DOHH2 (cell line): ENCODE measurements at regions not wholly inside any gene's neighbourhood (a gene's known extent, or its start where the extent isn't known, plus 50 kb on each side); places are given as distances from the start of the nearest gene placed in this dataset.

Experiments used
- H3F3A ChIP-seq: fragments of 200-600 bp; sonication (generic), shearing (Covaris generic); 2 replicates; pipeline ENCODE4 v1.6.0; 2016; ENCODE audit warnings: antibody characterized with exemption, mild to moderate bottlenecking; ENCODE audit not compliant: control insufficient read depth, insufficient read depth
- H3K27ac ChIP-seq: fragments of 200-600 bp; sonication (generic); 2 replicates; pipeline ENCODE4 v1.5.1; 2014; ENCODE audit warnings: low read depth, mild to moderate bottlenecking, low read length, moderate library complexity
- H3K27me3 ChIP-seq: fragments of 200-600 bp; sonication (generic); 2 replicates; pipeline ENCODE4 v1.6.1; 2014; ENCODE audit warnings: mild to moderate bottlenecking, low read length, mixed read lengths; ENCODE audit not compliant: control insufficient read depth
- H3K36me3 ChIP-seq: fragments of 200-600 bp; sonication (generic); 2 replicates; pipeline ENCODE4 v1.6.1; 2014; ENCODE audit warnings: mild to moderate bottlenecking, low read length, moderate library complexity, mixed read lengths; ENCODE audit not compliant: control insufficient read depth
- H3K4me1 ChIP-seq: fragments of 200-600 bp; sonication (generic); 2 replicates; pipeline ENCODE4 v1.6.1; 2014; ENCODE audit warnings: mild to moderate bottlenecking, low read length, mixed read lengths; ENCODE audit not compliant: control insufficient read depth
- H3K4me2 ChIP-seq: fragments of 200-600 bp; sonication (generic); 2 replicates; pipeline ENCODE4 v1.6.0; 2014; ENCODE audit warnings: mild to moderate bottlenecking, low read length, moderate library complexity
- H3K4me3 ChIP-seq: fragments of 200-600 bp; sonication (generic); 2 replicates; pipeline ENCODE4 v1.5.1; 2014; ENCODE audit warnings: mild to moderate bottlenecking, low read length, mixed read lengths
- H3K79me2 ChIP-seq: fragments of 200-600 bp; sonication (generic); 2 replicates; pipeline ENCODE4 v1.6.1; 2014; ENCODE audit warnings: mild to moderate bottlenecking, low read length, mixed read lengths; ENCODE audit not compliant: control insufficient read depth
- H3K9me2 ChIP-seq: fragments of 200-600 bp; sonication (generic); replicated peaks from 2 replicates; pipeline ENCODE4 v1.6.1; 2014; ENCODE audit warnings: mild to moderate bottlenecking, low read length, mixed read lengths; ENCODE audit not compliant: control insufficient read depth
- H3K9me3 ChIP-seq: fragments of 200-600 bp; sonication (generic); 2 replicates; pipeline ENCODE4 v1.6.1; 2014; ENCODE audit warnings: antibody characterized with exemption, low read length, mixed read lengths; ENCODE audit not compliant: control insufficient read depth, insufficient read depth
- H4K20me1 ChIP-seq: fragments of 200-600 bp; sonication (generic); 2 replicates; pipeline ENCODE4 v1.6.0; 2014; ENCODE audit warnings: low read depth, mild to moderate bottlenecking, antibody characterized with exemption, low read length, moderate library complexity; ENCODE audit not compliant: control insufficient read depth, insufficient read depth
- EZH2phosphoT487 ChIP-seq: fragments of 200-600 bp; sonication (generic); IDR thresholded peaks from 2 replicates; pipeline ENCODE4 v1.6.1; 2017; ENCODE audit warnings: borderline replicate concordance, mild to moderate bottlenecking, antibody characterized with exemption, low read length, moderate library complexity, mixed read lengths
- TF ChIP-seq, protein P1 (sequence below): fragments of 200-600 bp; sonication (generic); IDR thresholded peaks from one replicate; pipeline ENCODE4 v1.5.1; 2014; ENCODE audit warnings: antibody characterized with exemption, mild to moderate bottlenecking, low read depth, low read length; ENCODE audit not compliant: poor library complexity, severe bottlenecking

DNA sequence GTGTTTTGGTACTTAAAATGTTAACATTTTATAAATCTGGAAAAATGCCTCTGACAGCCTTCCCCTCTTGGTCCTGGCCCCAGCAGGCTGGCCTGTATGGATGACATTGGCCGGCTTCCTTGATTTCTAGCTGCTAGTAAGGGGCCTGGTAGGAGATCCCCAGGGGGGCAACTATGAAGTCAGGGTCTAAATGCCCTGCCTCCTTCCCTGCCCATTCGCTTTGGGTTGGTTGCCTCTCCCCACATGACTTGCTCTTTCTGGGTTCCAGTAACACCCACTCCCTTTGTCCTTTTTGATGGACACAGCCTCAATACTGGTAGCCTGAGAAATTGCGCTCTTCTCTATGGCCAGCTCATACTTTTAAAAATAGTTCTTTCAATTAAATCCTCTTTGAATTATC lies 78.0 kb upstream of the MAD2L1 start:
- Histone ChIP-seq H3K27me3 (no peaks in the 10 kb centered on the region), H3K4me3 (no peak overlapping the region), H3K9me2 (no peaks in the 10 kb centered on the region), H3K9me3 (no peaks in the 10 kb centered on the region), H3K36me3 (no peaks in the 10 kb centered on the region), H3F3A (no peaks in the 10 kb centered on the region), H3K4me2 (no peak overlapping the region), H3K79me2 (no peaks in the 10 kb centered on the region), H4K20me1 (no peaks in the 10 kb centered on the region), H3K4me1 (no peaks in the 10 kb centered on the region), H3K27ac (no peak overlapping the region)
- no peak for TF ChIP-seq EZH2phosphoT487

DNA sequence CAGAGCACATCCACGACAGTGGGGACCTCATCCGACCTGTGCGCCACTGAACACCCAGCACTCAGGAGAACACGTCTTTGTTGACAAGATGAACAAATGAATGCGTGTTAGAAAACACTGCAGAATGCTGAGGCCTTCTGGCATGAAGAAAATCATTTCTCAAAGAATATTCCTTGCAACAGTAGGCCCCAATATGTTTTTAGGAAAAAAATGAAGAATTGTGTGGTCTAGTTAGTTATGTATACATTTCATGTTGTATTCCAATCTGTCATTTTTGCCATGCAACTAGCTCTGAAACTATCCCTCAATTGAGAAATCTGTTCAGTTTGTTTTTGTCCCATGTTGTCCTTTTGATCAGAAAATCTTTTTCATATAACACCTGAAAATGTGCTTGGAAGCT lies 77.4 kb upstream of the MAD2L1 start:
- Histone ChIP-seq H3K9me3 (no peaks in the 10 kb centered on the region), H3K79me2 (no peaks in the 10 kb centered on the region), H3K9me2 (no peaks in the 10 kb centered on the region), H3K4me1 (no peaks in the 10 kb centered on the region), H3K27me3 (no peaks in the 10 kb centered on the region), H4K20me1 (no peaks in the 10 kb centered on the region), H3K36me3 (no peaks in the 10 kb centered on the region), H3K4me2 (no peak overlapping the region), H3K4me3 (no peak overlapping the region), H3F3A (no peaks in the 10 kb centered on the region), H3K27ac (no peak overlapping the region)
- TF ChIP-seq, protein P1, sequence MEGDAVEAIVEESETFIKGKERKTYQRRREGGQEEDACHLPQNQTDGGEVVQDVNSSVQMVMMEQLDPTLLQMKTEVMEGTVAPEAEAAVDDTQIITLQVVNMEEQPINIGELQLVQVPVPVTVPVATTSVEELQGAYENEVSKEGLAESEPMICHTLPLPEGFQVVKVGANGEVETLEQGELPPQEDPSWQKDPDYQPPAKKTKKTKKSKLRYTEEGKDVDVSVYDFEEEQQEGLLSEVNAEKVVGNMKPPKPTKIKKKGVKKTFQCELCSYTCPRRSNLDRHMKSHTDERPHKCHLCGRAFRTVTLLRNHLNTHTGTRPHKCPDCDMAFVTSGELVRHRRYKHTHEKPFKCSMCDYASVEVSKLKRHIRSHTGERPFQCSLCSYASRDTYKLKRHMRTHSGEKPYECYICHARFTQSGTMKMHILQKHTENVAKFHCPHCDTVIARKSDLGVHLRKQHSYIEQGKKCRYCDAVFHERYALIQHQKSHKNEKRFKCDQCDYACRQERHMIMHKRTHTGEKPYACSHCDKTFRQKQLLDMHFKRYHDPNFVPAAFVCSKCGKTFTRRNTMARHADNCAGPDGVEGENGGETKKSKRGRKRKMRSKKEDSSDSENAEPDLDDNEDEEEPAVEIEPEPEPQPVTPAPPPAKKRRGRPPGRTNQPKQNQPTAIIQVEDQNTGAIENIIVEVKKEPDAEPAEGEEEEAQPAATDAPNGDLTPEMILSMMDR, result no peak
- TF ChIP-seq EZH2phosphoT487, result no peak

DNA sequence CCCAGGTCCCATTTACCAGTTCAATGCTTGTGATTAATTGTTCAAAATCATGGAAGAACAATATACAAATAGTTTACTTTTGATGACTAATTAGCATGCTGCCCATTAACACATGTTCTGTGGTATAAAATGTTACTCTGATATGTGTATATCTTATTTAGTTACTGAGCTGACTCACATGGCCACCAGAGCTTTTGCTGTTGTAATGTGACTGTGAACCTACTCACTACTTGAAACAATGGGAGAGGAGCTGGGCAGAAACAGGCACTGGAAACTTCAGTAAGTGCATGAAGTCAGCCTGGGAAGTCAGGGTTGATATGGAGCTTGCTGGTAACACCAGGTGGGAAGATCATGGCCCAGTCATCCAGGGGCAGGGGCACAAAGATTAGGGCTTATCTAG lies 72.7 kb upstream of the MAD2L1 start:
- Histone ChIP-seq H3K4me3 (no peak overlapping the region), H3K27me3 (no peaks in the 10 kb centered on the region), H3K9me3 (no peaks in the 10 kb centered on the region), H3K27ac (no peak overlapping the region), H3K79me2 (no peaks in the 10 kb centered on the region), H3K4me2 (no peak overlapping the region), H3K36me3 (no peaks in the 10 kb centered on the region), H3K9me2 (no peaks in the 10 kb centered on the region), H3F3A (no peaks in the 10 kb centered on the region), H3K4me1 (no peaks in the 10 kb centered on the region), H4K20me1 (no peaks in the 10 kb centered on the region)
- TF ChIP-seq, protein P1, result no peak
- TF ChIP-seq EZH2phosphoT487, result no peak

DNA sequence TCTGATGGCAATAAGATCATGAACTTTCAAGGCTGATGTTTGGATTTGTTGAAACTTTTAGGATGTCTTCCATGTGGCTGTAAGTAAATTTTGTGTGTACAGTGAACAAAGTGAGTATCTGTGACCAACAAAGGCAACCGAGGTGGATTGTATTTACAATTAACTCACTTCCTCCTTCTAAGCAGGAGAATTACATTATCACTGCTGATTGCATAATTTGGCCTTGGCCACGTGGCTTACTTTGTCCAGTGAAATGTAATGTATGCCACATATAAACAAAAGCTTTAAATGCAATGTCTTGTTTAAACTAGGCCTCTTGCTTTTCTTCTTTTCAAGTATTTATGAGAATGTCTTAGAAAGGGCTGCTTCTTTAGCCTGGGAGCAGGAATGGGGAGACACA lies 66.3 kb upstream of the MAD2L1 start:
- no peaks in the 10 kb centered on the region for H3K9me2 ChIP-seq
- no peaks in the 10 kb centered on the region for H3K27me3 ChIP-seq
- H3K4me3 ChIP-seq, result no peak overlapping the region
- H3K4me2 ChIP-seq, result no peak overlapping the region
- no peak overlapping the region; the same call in 1 of the 2 replicates for H3K27ac ChIP-seq
- H3K4me1 ChIP-seq, result peaks cover 26% of the 10 kb centered on the region
- no peaks in the 10 kb centered on the region for H4K20me1 ChIP-seq
- TF ChIP-seq, protein P1, result no peak
- TF ChIP-seq EZH2phosphoT487, result no peak
- no peaks in the 10 kb centered on the region for H3K9me3 ChIP-seq
- no peaks in the 10 kb centered on the region for H3K36me3 ChIP-seq
- H3K79me2 ChIP-seq, result no peaks in the 10 kb centered on the region
- peaks cover 4% of the 10 kb centered on the region; the same call in 1 of the 2 replicates for H3F3A ChIP-seq
